ENCODE measurements at regions not wholly inside any gene's neighbourhood (a gene's known extent, or its start where the extent isn't known, plus 50 kb on each side); places are given as distances from the start of the nearest gene placed in this dataset.

DNA sequence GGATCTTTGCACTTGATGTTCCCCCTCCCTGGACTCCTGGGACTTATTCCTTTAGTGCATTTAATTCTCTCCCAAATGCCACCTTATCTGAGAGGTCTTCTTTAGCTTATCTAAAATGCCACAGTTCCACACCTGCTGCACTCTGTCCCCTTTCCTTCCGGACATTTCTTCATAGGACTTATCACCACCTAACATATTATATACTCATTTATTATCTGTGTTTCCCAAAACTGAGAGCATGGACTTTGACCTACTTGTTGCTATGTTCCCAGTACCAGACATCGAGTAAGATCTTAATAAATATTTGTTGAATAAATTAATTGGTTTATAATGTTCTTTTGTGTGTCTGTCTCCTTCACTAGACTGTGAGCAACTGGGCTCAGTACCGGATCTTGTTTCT is 585.3 kb downstream of the INSC start (continued):
- no peak for TF ChIP-seq MCM7 (IDR thresholded peaks at IDR 0.05)
- no peak for TF ChIP-seq SRSF7 (optimal IDR thresholded peaks at IDR 0.05; ENCODE audit: low read depth, low read length)
- TF ChIP-seq, protein P1, sequence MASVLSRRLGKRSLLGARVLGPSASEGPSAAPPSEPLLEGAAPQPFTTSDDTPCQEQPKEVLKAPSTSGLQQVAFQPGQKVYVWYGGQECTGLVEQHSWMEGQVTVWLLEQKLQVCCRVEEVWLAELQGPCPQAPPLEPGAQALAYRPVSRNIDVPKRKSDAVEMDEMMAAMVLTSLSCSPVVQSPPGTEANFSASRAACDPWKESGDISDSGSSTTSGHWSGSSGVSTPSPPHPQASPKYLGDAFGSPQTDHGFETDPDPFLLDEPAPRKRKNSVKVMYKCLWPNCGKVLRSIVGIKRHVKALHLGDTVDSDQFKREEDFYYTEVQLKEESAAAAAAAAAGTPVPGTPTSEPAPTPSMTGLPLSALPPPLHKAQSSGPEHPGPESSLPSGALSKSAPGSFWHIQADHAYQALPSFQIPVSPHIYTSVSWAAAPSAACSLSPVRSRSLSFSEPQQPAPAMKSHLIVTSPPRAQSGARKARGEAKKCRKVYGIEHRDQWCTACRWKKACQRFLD (CRISPR knock-in tag; IDR thresholded peaks at IDR 0.05) = no peak
- TF ChIP-seq KLF1 (tag; IDR thresholded peaks at IDR 0.05) = no peak
- no peak for TF ChIP-seq NR3C1 (CRISPR knock-in tag; IDR thresholded peaks at IDR 0.05)
- TF ChIP-seq ZKSCAN1 (IDR thresholded peaks at IDR 0.05; ENCODE audit: low read depth, low read length) = no peak
- no peak for TF ChIP-seq GTF2A2 (tag; IDR thresholded peaks at IDR 0.05)
- no peak for TF ChIP-seq ZC3H8 (IDR thresholded peaks at IDR 0.05)
- TF ChIP-seq HNRNPL (IDR thresholded peaks at IDR 0.05; ENCODE audit: low read depth, low read length) = no peak
- no peak for TF ChIP-seq BRF1 (IDR thresholded peaks at IDR 0.05; ENCODE audit: borderline replicate concordance, extremely low read depth, insufficient read length)
- peak; percentile 81 for TF ChIP-seq NCOR1 (IDR thresholded peaks at IDR 0.05)
- no peak for TF ChIP-seq DNMT1 (IDR thresholded peaks at IDR 0.05)
- TF ChIP-seq, protein P2, sequence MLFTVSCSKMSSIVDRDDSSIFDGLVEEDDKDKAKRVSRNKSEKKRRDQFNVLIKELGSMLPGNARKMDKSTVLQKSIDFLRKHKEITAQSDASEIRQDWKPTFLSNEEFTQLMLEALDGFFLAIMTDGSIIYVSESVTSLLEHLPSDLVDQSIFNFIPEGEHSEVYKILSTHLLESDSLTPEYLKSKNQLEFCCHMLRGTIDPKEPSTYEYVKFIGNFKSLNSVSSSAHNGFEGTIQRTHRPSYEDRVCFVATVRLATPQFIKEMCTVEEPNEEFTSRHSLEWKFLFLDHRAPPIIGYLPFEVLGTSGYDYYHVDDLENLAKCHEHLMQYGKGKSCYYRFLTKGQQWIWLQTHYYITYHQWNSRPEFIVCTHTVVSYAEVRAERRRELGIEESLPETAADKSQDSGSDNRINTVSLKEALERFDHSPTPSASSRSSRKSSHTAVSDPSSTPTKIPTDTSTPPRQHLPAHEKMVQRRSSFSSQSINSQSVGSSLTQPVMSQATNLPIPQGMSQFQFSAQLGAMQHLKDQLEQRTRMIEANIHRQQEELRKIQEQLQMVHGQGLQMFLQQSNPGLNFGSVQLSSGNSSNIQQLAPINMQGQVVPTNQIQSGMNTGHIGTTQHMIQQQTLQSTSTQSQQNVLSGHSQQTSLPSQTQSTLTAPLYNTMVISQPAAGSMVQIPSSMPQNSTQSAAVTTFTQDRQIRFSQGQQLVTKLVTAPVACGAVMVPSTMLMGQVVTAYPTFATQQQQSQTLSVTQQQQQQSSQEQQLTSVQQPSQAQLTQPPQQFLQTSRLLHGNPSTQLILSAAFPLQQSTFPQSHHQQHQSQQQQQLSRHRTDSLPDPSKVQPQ (CRISPR knock-in tag; IDR thresholded peaks at IDR 0.05; ENCODE audit: borderline replicate concordance) = no peak
- TF ChIP-seq, protein P3, sequence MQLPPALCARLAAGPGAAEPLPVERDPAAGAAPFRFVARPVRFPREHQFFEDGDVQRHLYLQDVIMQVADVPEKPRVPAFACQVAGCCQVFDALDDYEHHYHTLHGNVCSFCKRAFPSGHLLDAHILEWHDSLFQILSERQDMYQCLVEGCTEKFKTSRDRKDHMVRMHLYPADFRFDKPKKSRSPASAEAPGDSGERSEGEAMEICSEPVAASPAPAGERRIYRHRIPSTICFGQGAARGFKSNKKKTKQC (CRISPR knock-in tag; IDR thresholded peaks at IDR 0.05) = no peak
- TF ChIP-seq, protein P4, sequence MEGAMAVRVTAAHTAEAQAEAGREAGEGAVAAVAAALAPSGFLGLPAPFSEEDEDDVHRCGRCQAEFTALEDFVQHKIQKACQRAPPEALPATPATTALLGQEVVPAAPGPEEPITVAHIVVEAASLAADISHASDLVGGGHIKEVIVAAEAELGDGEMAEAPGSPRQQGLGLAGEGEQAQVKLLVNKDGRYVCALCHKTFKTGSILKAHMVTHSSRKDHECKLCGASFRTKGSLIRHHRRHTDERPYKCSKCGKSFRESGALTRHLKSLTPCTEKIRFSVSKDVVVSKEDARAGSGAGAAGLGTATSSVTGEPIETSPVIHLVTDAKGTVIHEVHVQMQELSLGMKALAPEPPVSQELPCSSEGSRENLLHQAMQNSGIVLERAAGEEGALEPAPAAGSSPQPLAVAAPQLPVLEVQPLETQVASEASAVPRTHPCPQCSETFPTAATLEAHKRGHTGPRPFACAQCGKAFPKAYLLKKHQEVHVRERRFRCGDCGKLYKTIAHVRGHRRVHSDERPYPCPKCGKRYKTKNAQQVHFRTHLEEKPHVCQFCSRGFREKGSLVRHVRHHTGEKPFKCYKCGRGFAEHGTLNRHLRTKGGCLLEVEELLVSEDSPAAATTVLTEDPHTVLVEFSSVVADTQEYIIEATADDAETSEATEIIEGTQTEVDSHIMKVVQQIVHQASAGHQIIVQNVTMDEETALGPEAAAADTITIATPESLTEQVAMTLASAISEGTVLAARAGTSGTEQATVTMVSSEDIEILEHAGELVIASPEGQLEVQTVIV (CRISPR knock-in tag; IDR thresholded peaks at IDR 0.05; ENCODE audit: borderline replicate concordance) = no peak
- TF ChIP-seq ZZZ3 (IDR thresholded peaks at IDR 0.05) = no peak
- no peak for TF ChIP-seq ERF (CRISPR knock-in tag; IDR thresholded peaks at IDR 0.05)
- no peak for TF ChIP-seq GABPB1 (CRISPR knock-in tag; IDR thresholded peaks at IDR 0.05)
- TF ChIP-seq ZNF76 (CRISPR knock-in tag; IDR thresholded peaks at IDR 0.05; ENCODE audit: borderline replicate concordance) = no peak
- TF ChIP-seq ZNF217 (CRISPR knock-in tag; IDR thresholded peaks at IDR 0.05) = no peak
- TF ChIP-seq, protein P5, sequence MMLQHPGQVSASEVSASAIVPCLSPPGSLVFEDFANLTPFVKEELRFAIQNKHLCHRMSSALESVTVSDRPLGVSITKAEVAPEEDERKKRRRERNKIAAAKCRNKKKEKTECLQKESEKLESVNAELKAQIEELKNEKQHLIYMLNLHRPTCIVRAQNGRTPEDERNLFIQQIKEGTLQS (IDR thresholded peaks at IDR 0.05) = no peak
- TF ChIP-seq, protein P5 (CRISPR knock-in tag; conservative IDR thresholded peaks at IDR 0.05) = no peak
- TF ChIP-seq PHB2 (IDR thresholded peaks at IDR 0.05; ENCODE audit: low read depth) = no peak
- TF ChIP-seq SMARCA5 (IDR thresholded peaks at IDR 0.05) = no peak
- 0 out of 2 replicates have a peak, but pooled peaks have one; percentile 38 for TF ChIP-seq STAT5A (IDR thresholded peaks at IDR 0.05; ENCODE audit: borderline replicate concordance, low read length)
